ENCODE measurements at regions not wholly inside any gene's neighbourhood (a gene's known extent, or its start where the extent isn't known, plus 50 kb on each side); places are given as distances from the start of the nearest gene placed in this dataset.

GRCh38 chr13:91189506-91189905 lies 158.0 kb upstream of the MIR17HG start (continued):
- no peak for TF ChIP-seq ZNF449 (CRISPR knock-in tag; IDR thresholded peaks at IDR 0.05)

- 0% methylated on average over 2 of the region's 2 CpGs for WGBS (ENCODE audit: insufficient coverage, low coverage, missing lambda C conversion rate)
- Histone ChIP-seq H3K79me2 (ENCODE audit: control insufficient read depth, insufficient read depth, low read length) (no peaks in the 10 kb centered on the region), H3K4me2 (ENCODE audit: insufficient read depth, low read length) (no peak overlapping the region), H3K27ac (ENCODE audit: extremely low read depth, low read depth, low read length) (no peak overlapping the region), H3K27me3 (ENCODE audit: control insufficient read depth in 2 of 2, insufficient read depth in 2 of 2, low read length in 2 of 2) (no peaks in the 10 kb centered on the region), H2AFZ (ENCODE audit: low read depth, low read length) (no peak overlapping the region), H3K4me1 (replicated peaks in 1 of 2; ENCODE audit: control insufficient read depth in 2 of 2, insufficient read depth in 2 of 2, low read length in 2 of 2) (no peaks in the 10 kb centered on the region), H3K9me3 (replicated peaks; ENCODE audit: control insufficient read depth, insufficient read depth, low read depth, low read length) (no peaks in the 10 kb centered on the region; the same call in 1 of the 2 replicates), H3K9me1 (ENCODE audit: control insufficient read depth, insufficient read depth, low read length) (no peaks in the 10 kb centered on the region), H3K36me3 (ENCODE audit: control insufficient read depth, insufficient read depth, low read length) (no peaks in the 10 kb centered on the region), H3K9ac (ENCODE audit: insufficient read depth in 1 of 2, low read depth in 2 of 2, low read length in 2 of 2) (no peak overlapping the region), H4K20me1 (replicated peaks; ENCODE audit: control insufficient read depth, insufficient read depth, low read length) (no peaks in the 10 kb centered on the region), H3K4me3 (no peak overlapping the region)
- POLR2A ChIA-PET: interaction anchor here (0.7 to 1.3 kb wide), 5 partner anchors 8 to 29 kb away, joined by 3 to 4 read pairs (median 3); no protein-coding TSS in a partner anchor
- intact Hi-C loops (cut with micrococcal nuclease) (no loop called here), in situ Hi-C loops (cut with MboI) (no loop called here)
- BruUV-seq (replicated peaks): no TSS peak
- no peak for FAIRE-seq
- TF ChIP-seq STAG1 (CRISPR knock-in tag; IDR thresholded peaks at IDR 0.05; ENCODE audit: borderline replicate concordance) (peak; percentile 21; the same call in 1 of the 2 replicates), ELF2 (CRISPR knock-in tag; IDR thresholded peaks at IDR 0.05) (no peak)
- no peak for ATAC-seq
- CTCF ChIA-PET (ENCODE audit: low intra/inter-chr PET ratio): no interaction called here
- no peak for DNase-seq (ENCODE audit: extremely low read depth in 1 of 4, low spot score in 3 of 4)
Measured at GRCh38 chr13:91193358-91193757, 154.1 kb upstream of the MIR17HG start.

Data from K562 (cell line).